SK-N-SH treated with all-trans-retinoic acid at 6 μM for 48 hours (cell line): ENCODE measurements at regions not wholly inside any gene's neighbourhood (a gene's known extent, or its start where the extent isn't known, plus 50 kb on each side); places are given as distances from the start of the nearest gene placed in this dataset.

Experiments
- ATAC-seq: fragments of 200-7000 bp; cut with Tn5 transposase; 3 replicates; pipeline ENCODE4 v1.9.1; 2020; ENCODE audit warnings: mild to moderate bottlenecking, moderate library complexity
- ARNTL ChIP-seq: fragments of 450-650 bp; formaldehyde crosslinking; IDR thresholded peaks from 2 replicates; pipeline ENCODE4 v1.5.0; 2020; ENCODE audit warnings: low read depth, mild to moderate bottlenecking, moderate library complexity, borderline replicate concordance
- CREB5 ChIP-seq: fragments of 250-450 bp; sonication (Bioruptor Pico); IDR thresholded peaks from 2 replicates; pipeline ENCODE4 v1.5.1; 2020; ENCODE audit warnings: low read depth, mild to moderate bottlenecking, moderate library complexity
- CSRNP3 ChIP-seq: fragments of 250-450 bp; sonication (Bioruptor Pico); IDR thresholded peaks from 2 replicates; pipeline ENCODE4 v1.5.1; 2021; ENCODE audit warnings: mild to moderate bottlenecking, moderate library complexity
- ESRRG ChIP-seq: fragments of 250-450 bp; sonication (Bioruptor Pico); IDR thresholded peaks from 2 replicates; pipeline ENCODE4 v1.6.1; 2021; ENCODE audit warnings: mild to moderate bottlenecking
- GLIS3 ChIP-seq: fragments of 250-450 bp; sonication (Bioruptor Pico); IDR thresholded peaks from 2 replicates; pipeline ENCODE4 v1.5.0; 2020; ENCODE audit warnings: mild to moderate bottlenecking, moderate library complexity
- ISL1 ChIP-seq: fragments of 250-450 bp; sonication (Bioruptor Pico); IDR thresholded peaks from 2 replicates; pipeline ENCODE4 v2.1.2; 2022; ENCODE audit warnings: mild to moderate bottlenecking, moderate library complexity
- PPARA ChIP-seq: fragments of 250-450 bp; sonication (Bioruptor Pico); IDR thresholded peaks from 2 replicates; pipeline ENCODE4 v1.5.0; 2020; ENCODE audit warnings: mild to moderate bottlenecking, borderline replicate concordance
- RARB ChIP-seq: fragments of 250-450 bp; sonication (Bioruptor Pico); IDR thresholded peaks from 2 replicates; pipeline ENCODE4 v1.8.0; 2021; ENCODE audit warnings: mild to moderate bottlenecking, moderate library complexity
- SNAI2 ChIP-seq: fragments of 250-450 bp; sonication (Bioruptor Pico); IDR thresholded peaks from 2 replicates; pipeline ENCODE4 v1.5.0; 2020; ENCODE audit warnings: mild to moderate bottlenecking, moderate library complexity
- TCF4 ChIP-seq: fragments of 250-450 bp; sonication (Bioruptor Pico); IDR thresholded peaks from 2 replicates; pipeline ENCODE4 v1.8.0; 2021; ENCODE audit warnings: mild to moderate bottlenecking, moderate library complexity, borderline replicate concordance
- TOX ChIP-seq: fragments of 250-450 bp; sonication (Bioruptor Pico); IDR thresholded peaks from 2 replicates; pipeline ENCODE4 v1.8.0; 2021; ENCODE audit warnings: mild to moderate bottlenecking, moderate library complexity, borderline replicate concordance
- ZC3H10 ChIP-seq: fragments of 250-450 bp; sonication (Bioruptor Pico); IDR thresholded peaks from 2 replicates; pipeline ENCODE4 v1.5.1; 2021; ENCODE audit warnings: mild to moderate bottlenecking, moderate library complexity
- ZFP3 ChIP-seq: fragments of 250-450 bp; sonication (Bioruptor Pico); IDR thresholded peaks from 2 replicates; pipeline ENCODE4 v1.5.0; 2020; ENCODE audit warnings: mild to moderate bottlenecking, moderate library complexity
- ZNF565 ChIP-seq: fragments of 450-650 bp; formaldehyde crosslinking; conservative IDR thresholded peaks from 2 replicates; pipeline ENCODE4 v1.5.0; 2020; ENCODE audit warnings: low read depth, mild to moderate bottlenecking, moderate library complexity
- ZNF70 ChIP-seq: fragments of 450-650 bp; formaldehyde crosslinking; IDR thresholded peaks from 2 replicates; pipeline ENCODE4 v1.5.0; 2020; ENCODE audit warnings: mild to moderate bottlenecking, moderate library complexity
- ZNF8 ChIP-seq: fragments of 450-650 bp; formaldehyde crosslinking; IDR thresholded peaks from 2 replicates; pipeline ENCODE4 v1.5.0; 2020; ENCODE audit warnings: mild to moderate bottlenecking, moderate library complexity
- TF ChIP-seq, protein P1 (sequence below): fragments of 250-450 bp; sonication (Bioruptor Pico); IDR thresholded peaks from 2 replicates; pipeline ENCODE4 v1.8.0; 2020; ENCODE audit warnings: mild to moderate bottlenecking, moderate library complexity, borderline replicate concordance
- TF ChIP-seq, protein P2 (sequence below): fragments of 250-450 bp; sonication (Bioruptor Pico); IDR thresholded peaks from 2 replicates; pipeline ENCODE4 v1.5.0; 2020; ENCODE audit warnings: mild to moderate bottlenecking, moderate library complexity
- TF ChIP-seq, protein P3 (sequence below): fragments of 250-450 bp; sonication (Bioruptor Pico); IDR thresholded peaks from 2 replicates; pipeline ENCODE4 v1.8.0; 2021; ENCODE audit warnings: low read depth, mild to moderate bottlenecking, moderate library complexity, borderline replicate concordance

DNA sequence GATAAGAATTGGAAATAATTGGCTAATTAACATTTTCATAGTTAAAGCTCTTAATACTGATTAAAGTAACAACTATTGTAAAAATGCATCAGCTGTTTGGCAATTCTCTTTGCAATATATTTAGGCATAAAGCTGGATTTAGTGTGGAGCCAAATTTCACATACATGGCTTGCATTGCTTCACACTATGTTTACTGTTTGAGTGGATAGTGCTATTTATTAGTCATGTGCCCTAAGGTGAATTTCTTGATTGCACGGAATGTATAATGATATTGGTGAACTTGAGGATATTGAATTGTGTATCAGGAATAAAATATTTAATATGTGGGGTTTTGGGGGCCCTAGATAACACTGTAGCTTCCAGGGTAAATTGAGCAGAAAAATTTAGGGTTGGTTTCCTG, 100.9 kb downstream of the AASDHPPT start:
- TF ChIP-seq TOX (no peak), ZC3H10 (no peak), ZFP3 (CRISPR knock-in tag) (no peak)
- TF ChIP-seq, all 23 proteins: peak for 0
- no peak for ATAC-seq

GRCh38 chr11:106179048-106179447, 101.6 kb downstream of the AASDHPPT start:
- ATAC-seq: no peak
- no peak for TF ChIP-seq SNAI2
- TF ChIP-seq ESRRG (CRISPR knock-in tag): no peak
- TF ChIP-seq ZNF70: no peak
- TF ChIP-seq PPARA (CRISPR knock-in tag): no peak
- TF ChIP-seq ARNTL (CRISPR knock-in tag): no peak
- no peak for TF ChIP-seq ZFP3 (CRISPR knock-in tag)
- no peak for TF ChIP-seq ISL1 (CRISPR knock-in tag)

- TF ChIP-seq RARB (CRISPR knock-in tag) (no peak), CSRNP3 (CRISPR knock-in tag) (no peak)
- TF ChIP-seq, protein P1, sequence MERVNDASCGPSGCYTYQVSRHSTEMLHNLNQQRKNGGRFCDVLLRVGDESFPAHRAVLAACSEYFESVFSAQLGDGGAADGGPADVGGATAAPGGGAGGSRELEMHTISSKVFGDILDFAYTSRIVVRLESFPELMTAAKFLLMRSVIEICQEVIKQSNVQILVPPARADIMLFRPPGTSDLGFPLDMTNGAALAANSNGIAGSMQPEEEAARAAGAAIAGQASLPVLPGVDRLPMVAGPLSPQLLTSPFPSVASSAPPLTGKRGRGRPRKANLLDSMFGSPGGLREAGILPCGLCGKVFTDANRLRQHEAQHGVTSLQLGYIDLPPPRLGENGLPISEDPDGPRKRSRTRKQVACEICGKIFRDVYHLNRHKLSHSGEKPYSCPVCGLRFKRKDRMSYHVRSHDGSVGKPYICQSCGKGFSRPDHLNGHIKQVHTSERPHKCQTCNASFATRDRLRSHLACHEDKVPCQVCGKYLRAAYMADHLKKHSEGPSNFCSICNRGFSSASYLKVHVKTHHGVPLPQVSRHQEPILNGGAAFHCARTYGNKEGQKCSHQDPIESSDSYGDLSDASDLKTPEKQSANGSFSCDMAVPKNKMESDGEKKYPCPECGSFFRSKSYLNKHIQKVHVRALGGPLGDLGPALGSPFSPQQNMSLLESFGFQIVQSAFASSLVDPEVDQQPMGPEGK (CRISPR knock-in tag): no peak
- no peak for ATAC-seq
These were observed 109.2 kb downstream of the AASDHPPT start for GRCh38 chr11:106186630-106187029.

GRCh38 chr11:106187860-106188456, 110.5 kb downstream of the AASDHPPT start:
- TF ChIP-seq ZC3H10: no peak
- TF ChIP-seq, protein P2, sequence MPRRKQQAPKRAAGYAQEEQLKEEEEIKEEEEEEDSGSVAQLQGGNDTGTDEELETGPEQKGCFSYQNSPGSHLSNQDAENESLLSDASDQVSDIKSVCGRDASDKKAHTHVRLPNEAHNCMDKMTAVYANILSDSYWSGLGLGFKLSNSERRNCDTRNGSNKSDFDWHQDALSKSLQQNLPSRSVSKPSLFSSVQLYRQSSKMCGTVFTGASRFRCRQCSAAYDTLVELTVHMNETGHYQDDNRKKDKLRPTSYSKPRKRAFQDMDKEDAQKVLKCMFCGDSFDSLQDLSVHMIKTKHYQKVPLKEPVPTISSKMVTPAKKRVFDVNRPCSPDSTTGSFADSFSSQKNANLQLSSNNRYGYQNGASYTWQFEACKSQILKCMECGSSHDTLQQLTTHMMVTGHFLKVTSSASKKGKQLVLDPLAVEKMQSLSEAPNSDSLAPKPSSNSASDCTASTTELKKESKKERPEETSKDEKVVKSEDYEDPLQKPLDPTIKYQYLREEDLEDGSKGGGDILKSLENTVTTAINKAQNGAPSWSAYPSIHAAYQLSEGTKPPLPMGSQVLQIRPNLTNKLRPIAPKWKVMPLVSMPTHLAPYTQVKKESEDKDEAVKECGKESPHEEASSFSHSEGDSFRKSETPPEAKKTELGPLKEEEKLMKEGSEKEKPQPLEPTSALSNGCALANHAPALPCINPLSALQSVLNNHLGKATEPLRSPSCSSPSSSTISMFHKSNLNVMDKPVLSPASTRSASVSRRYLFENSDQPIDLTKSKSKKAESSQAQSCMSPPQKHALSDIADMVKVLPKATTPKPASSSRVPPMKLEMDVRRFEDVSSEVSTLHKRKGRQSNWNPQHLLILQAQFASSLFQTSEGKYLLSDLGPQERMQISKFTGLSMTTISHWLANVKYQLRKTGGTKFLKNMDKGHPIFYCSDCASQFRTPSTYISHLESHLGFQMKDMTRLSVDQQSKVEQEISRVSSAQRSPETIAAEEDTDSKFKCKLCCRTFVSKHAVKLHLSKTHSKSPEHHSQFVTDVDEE (CRISPR knock-in tag): no peak
- no peak for TF ChIP-seq GLIS3 (CRISPR knock-in tag)
- TF ChIP-seq, protein P3, sequence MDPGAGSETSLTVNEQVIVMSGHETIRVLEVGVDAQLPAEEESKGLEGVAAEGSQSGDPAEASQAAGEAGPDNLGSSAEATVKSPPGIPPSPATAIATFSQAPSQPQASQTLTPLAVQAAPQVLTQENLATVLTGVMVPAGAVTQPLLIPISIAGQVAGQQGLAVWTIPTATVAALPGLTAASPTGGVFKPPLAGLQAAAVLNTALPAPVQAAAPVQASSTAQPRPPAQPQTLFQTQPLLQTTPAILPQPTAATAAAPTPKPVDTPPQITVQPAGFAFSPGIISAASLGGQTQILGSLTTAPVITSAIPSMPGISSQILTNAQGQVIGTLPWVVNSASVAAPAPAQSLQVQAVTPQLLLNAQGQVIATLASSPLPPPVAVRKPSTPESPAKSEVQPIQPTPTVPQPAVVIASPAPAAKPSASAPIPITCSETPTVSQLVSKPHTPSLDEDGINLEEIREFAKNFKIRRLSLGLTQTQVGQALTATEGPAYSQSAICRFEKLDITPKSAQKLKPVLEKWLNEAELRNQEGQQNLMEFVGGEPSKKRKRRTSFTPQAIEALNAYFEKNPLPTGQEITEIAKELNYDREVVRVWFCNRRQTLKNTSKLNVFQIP (CRISPR knock-in tag): no peak
- TF ChIP-seq ZNF565 (CRISPR knock-in tag): no peak
- TF ChIP-seq TCF4 (CRISPR knock-in tag): no peak
- TF ChIP-seq ZNF8 (CRISPR knock-in tag): no peak
- no peak for TF ChIP-seq CSRNP3 (CRISPR knock-in tag)
- no peak for TF ChIP-seq ESRRG (CRISPR knock-in tag)
- TF ChIP-seq PPARA (CRISPR knock-in tag): no peak
- no peak for TF ChIP-seq CREB5 (CRISPR knock-in tag)
- TF ChIP-seq TOX: no peak
- no peak for TF ChIP-seq ZNF70
- TF ChIP-seq RARB (CRISPR knock-in tag): no peak
- no peak for TF ChIP-seq ZFP3 (CRISPR knock-in tag)
- no peak for ATAC-seq
